ENCODE measurements at regions not wholly inside any gene's neighbourhood (a gene's known extent, or its start where the extent isn't known, plus 50 kb on each side); places are given as distances from the start of the nearest gene placed in this dataset.

- no peak for TF ChIP-seq EZH2 (IDR thresholded peaks at IDR 0.05; ENCODE audit: borderline replicate concordance, low read length)
- TF ChIP-seq CTCF (conservative IDR thresholded peaks at IDR 0.05 in 1 of 2, IDR thresholded peaks at IDR 0.05 in 1 of 2; ENCODE audit: extremely low read depth in 1 of 2, insufficient read depth in 1 of 2, low read depth in 1 of 2, low read length in 2 of 2), result no peak
These were observed 55.1 kb upstream of the PDGFD start for GRCh38 chr11:104219096-104219495.
